COLO829 (cell line): ENCODE measurements at regions not wholly inside any gene's neighbourhood (a gene's known extent, or its start where the extent isn't known, plus 50 kb on each side); places are given as distances from the start of the nearest gene placed in this dataset.

Experiments
- DNase-seq: peaks from one replicate; pipeline ENCODE4 v3.0.0; 2012; ENCODE audit warnings: low spot score

GRCh38 chr7:22657479-22657878 is 69.5 kb upstream of the IL6 start:
- DNase-seq: no peak

GRCh38 chr7:22655781-22656180 is 71.2 kb upstream of the IL6 start:
- DNase-seq: no peak

- no peak for DNase-seq
These were observed 72.2 kb upstream of the IL6 start for GRCh38 chr7:22654831-22655230.

- no peak for DNase-seq
These were observed 73.0 kb upstream of the IL6 start for GRCh38 chr7:22653951-22654350.

GRCh38 chr7:22651534-22652243 is 75.3 kb upstream of the IL6 start:
- no peak for DNase-seq

- DNase-seq: no peak
These were observed 76.0 kb upstream of the IL6 start for GRCh38 chr7:22651036-22651435.

- DNase-seq: no peak
These were observed 77.3 kb upstream of the IL6 start for GRCh38 chr7:22649686-22650085.

GRCh38 chr7:22647451-22648257 is 79.3 kb upstream of the IL6 start:
- DNase-seq: peak; percentile 67

- no peak for DNase-seq
These were observed 81.4 kb upstream of the IL6 start for GRCh38 chr7:22645418-22646181.

- DNase-seq: no peak
These were observed 84.5 kb upstream of the IL6 start for GRCh38 chr7:22642454-22642853.

- DNase-seq: no peak
These were observed 86.7 kb upstream of the IL6 start for GRCh38 chr7:22640269-22640668.

GRCh38 chr7:22639396-22639795 is 87.6 kb upstream of the IL6 start:
- DNase-seq: no peak

GRCh38 chr7:22635349-22635748 is 91.7 kb upstream of the IL6 start:
- no peak for DNase-seq

GRCh38 chr7:22633954-22634474 is 93.0 kb upstream of the IL6 start:
- DNase-seq: no peak

- DNase-seq: no peak
These were observed 93.6 kb upstream of the IL6 start for GRCh38 chr7:22633286-22633953.

GRCh38 chr7:22632674-22633073 is 94.3 kb upstream of the IL6 start:
- DNase-seq: no peak

- DNase-seq: no peak
These were observed 95.3 kb upstream of the IL6 start for GRCh38 chr7:22631730-22632129.

GRCh38 chr7:22630069-22630468 is 96.9 kb upstream of the IL6 start:
- no peak for DNase-seq

- DNase-seq: no peak
These were observed 97.9 kb upstream of the IL6 start for GRCh38 chr7:22629056-22629455.

GRCh38 chr7:22628112-22628511 is 98.9 kb upstream of the IL6 start:
- DNase-seq: no peak

- DNase-seq: no peak
These were observed 99.9 kb upstream of the IL6 start for GRCh38 chr7:22627136-22627535.

GRCh38 chr7:22625251-22625650 is 101.7 kb upstream of the IL6 start:
- no peak for DNase-seq
